Keratinocyte (primary cell): ENCODE measurements at regions not wholly inside any gene's neighbourhood (a gene's known extent, or its start where the extent isn't known, plus 50 kb on each side); places are given as distances from the start of the nearest gene placed in this dataset.

Experiments used
- DNase-seq: peaks from one replicate; pipeline ENCODE4 v3.0.0-alpha.2; 2011; ENCODE audit warnings: low read depth, missing footprints, low spot score
- FAIRE-seq: peaks from 2 replicates; lab custom pipeline; 2011; peaks lifted over from hg19 to GRCh38; lab: Jason Lieb, UNC
- H2AFZ ChIP-seq: 2 replicates; pipeline ENCODE4 v1.6.0; 2012; ENCODE audit warnings: low read length, control low read depth, inconsistent platforms; ENCODE audit not compliant: control insufficient read depth
- H3K27ac ChIP-seq: 2 replicates; pipeline ENCODE4 v1.5.1; 2011; ENCODE audit warnings: low read length; ENCODE audit not compliant: control insufficient read depth, insufficient read depth
- H3K27me3 ChIP-seq: 3 replicates; pipeline ENCODE4 v1.6.0; 2011; ENCODE audit warnings: low read length; ENCODE audit not compliant: control insufficient read depth, insufficient read depth; ENCODE audit errors: extremely low read depth
- H3K36me3 ChIP-seq, 2 experiments: 2 replicates in 1 of 2; 3 replicates in 1 of 2; pipeline ENCODE4 v1.5.1; 2011; ENCODE audit warnings: low read length in 2 of 2, mild to moderate bottlenecking in 1 of 2; ENCODE audit not compliant: control insufficient read depth in 2 of 2, insufficient read depth in 2 of 2; ENCODE audit errors: extremely low read depth in 1 of 2
- H3K4me1 ChIP-seq: 3 replicates; pipeline ENCODE4 v1.5.1; 2011; ENCODE audit warnings: low read length; ENCODE audit not compliant: control insufficient read depth, insufficient read depth; ENCODE audit errors: extremely low read depth
- H3K4me2 ChIP-seq: 3 replicates; pipeline ENCODE4 v1.6.0; 2011; ENCODE audit warnings: low read depth, low read length; ENCODE audit not compliant: control insufficient read depth, insufficient read depth; ENCODE audit errors: extremely low read depth
- H3K4me3 ChIP-seq, 3 experiments: fragments of 200-600 bp in 1 of 3; sonication (generic) in 1 of 3; 2 replicates in 2 of 3; 3 replicates in 1 of 3; pipeline ENCODE4 v1.5.1; 2011 to 2016; ENCODE audit warnings: low read length in 3 of 3, mild to moderate bottlenecking in 3 of 3, control low read depth in 2 of 3, inconsistent platforms in 1 of 3, low read depth in 1 of 3, mixed read lengths in 1 of 3, mixed run types in 1 of 3, moderate library complexity in 1 of 3; ENCODE audit not compliant: control insufficient read depth in 2 of 3, insufficient read depth in 2 of 3; ENCODE audit errors: extremely low read depth in 1 of 3
- H3K79me2 ChIP-seq: 2 replicates; pipeline ENCODE4 v1.6.0; 2012; ENCODE audit warnings: low read length; ENCODE audit not compliant: control insufficient read depth, insufficient read depth
- H3K9ac ChIP-seq: 3 replicates; pipeline ENCODE4 v1.6.0; 2011; ENCODE audit warnings: low read length; ENCODE audit not compliant: control insufficient read depth, insufficient read depth; ENCODE audit errors: extremely low read depth
- H3K9me1 ChIP-seq: 3 replicates; pipeline ENCODE4 v1.6.0; 2011; ENCODE audit warnings: low read length; ENCODE audit not compliant: control insufficient read depth, insufficient read depth; ENCODE audit errors: extremely low read depth
- H3K9me3 ChIP-seq: 2 replicates; pipeline ENCODE4 v1.5.1; 2012; ENCODE audit warnings: low read depth, low read length; ENCODE audit not compliant: control insufficient read depth
- H4K20me1 ChIP-seq: 3 replicates; pipeline ENCODE4 v1.6.0; 2011; ENCODE audit warnings: low read length; ENCODE audit not compliant: control insufficient read depth, insufficient read depth; ENCODE audit errors: extremely low read depth
- CTCF ChIP-seq, 3 experiments: IDR thresholded peaks in 1 of 3; conservative IDR thresholded peaks in 1 of 3; optimal IDR thresholded peaks in 1 of 3; 2 replicates in 2 of 3; 3 replicates in 1 of 3; pipeline versions ENCODE3 to v1.5.1; 2011; ENCODE audit warnings: low read length in 3 of 3, mild to moderate bottlenecking in 3 of 3, moderate library complexity in 2 of 3, control low read depth in 1 of 3, inconsistent platforms in 1 of 3; ENCODE audit not compliant: insufficient read depth in 2 of 3; ENCODE audit errors: extremely low read depth in 1 of 3
- EZH2 ChIP-seq: IDR thresholded peaks from one replicate; pipeline ENCODE4 v1.6.1; 2012; ENCODE audit warnings: inconsistent platforms, mild to moderate bottlenecking, low read length, moderate library complexity
- dilution Hi-C: fragments of 300-500 bp; cut with MboI; formaldehyde crosslinking; loops from one replicate; pipeline ENCODE4 v1.7.0; 2020; ENCODE audit warnings: low sequenced_read_pairs; ENCODE audit not compliant: extremely low pct_ligation_motif_present

- Histone ChIP-seq H3K9me3 (no peaks in the 10 kb centered on the region), H3K4me3 (no peak overlapping the region), H3K79me2 (no peaks in the 10 kb centered on the region), H3K4me1 (no peaks in the 10 kb centered on the region), H3K9me1 (no peaks in the 10 kb centered on the region), H3K9ac (no peak overlapping the region), H3K27ac (no peak overlapping the region), H2AFZ (no peak overlapping the region), H3K36me3 (no peaks in the 10 kb centered on the region), H3K4me2 (no peak overlapping the region), H4K20me1 (no peaks in the 10 kb centered on the region), H3K27me3 (no peaks in the 10 kb centered on the region)
- dilution Hi-C loops, result no loop called here
- no peak for TF ChIP-seq CTCF (optimal IDR thresholded peaks at IDR 0.05 in 1 of 3, IDR thresholded peaks at IDR 0.05 in 1 of 3, conservative IDR thresholded peaks at IDR 0.05 in 1 of 3; ENCODE audit: extremely low read depth in 1 of 3, insufficient read depth in 2 of 3, low read length in 3 of 3)
- TF ChIP-seq EZH2, result no peak
- DNase-seq, result no peak
- FAIRE-seq, result no peak
Observed at GRCh38 chr13:85363504-85363903, 435.7 kb downstream of the SLITRK6 start.

- Histone ChIP-seq H3K9me1 (no peaks in the 10 kb centered on the region), H3K79me2 (no peaks in the 10 kb centered on the region), H3K9ac (no peak overlapping the region), H3K9me3 (no peaks in the 10 kb centered on the region), H3K4me3 (no peak overlapping the region), H3K4me1 (no peaks in the 10 kb centered on the region), H3K36me3 (no peaks in the 10 kb centered on the region), H4K20me1 (no peaks in the 10 kb centered on the region), H3K27ac (no peak overlapping the region), H3K4me2 (no peak overlapping the region), H2AFZ (no peak overlapping the region), H3K27me3 (no peaks in the 10 kb centered on the region)
- TF ChIP-seq EZH2, result no peak
- no peak for TF ChIP-seq CTCF (optimal IDR thresholded peaks at IDR 0.05 in 1 of 3, IDR thresholded peaks at IDR 0.05 in 1 of 3, conservative IDR thresholded peaks at IDR 0.05 in 1 of 3; ENCODE audit: extremely low read depth in 1 of 3, insufficient read depth in 2 of 3, low read length in 3 of 3)
- dilution Hi-C loops, result no loop called here
- no peak for DNase-seq
- FAIRE-seq, result no peak
Observed at GRCh38 chr13:85362980-85363379, 436.2 kb downstream of the SLITRK6 start.
